ENCODE measurements at regions not wholly inside any gene's neighbourhood (a gene's known extent, or its start where the extent isn't known, plus 50 kb on each side); places are given as distances from the start of the nearest gene placed in this dataset.

DNA sequence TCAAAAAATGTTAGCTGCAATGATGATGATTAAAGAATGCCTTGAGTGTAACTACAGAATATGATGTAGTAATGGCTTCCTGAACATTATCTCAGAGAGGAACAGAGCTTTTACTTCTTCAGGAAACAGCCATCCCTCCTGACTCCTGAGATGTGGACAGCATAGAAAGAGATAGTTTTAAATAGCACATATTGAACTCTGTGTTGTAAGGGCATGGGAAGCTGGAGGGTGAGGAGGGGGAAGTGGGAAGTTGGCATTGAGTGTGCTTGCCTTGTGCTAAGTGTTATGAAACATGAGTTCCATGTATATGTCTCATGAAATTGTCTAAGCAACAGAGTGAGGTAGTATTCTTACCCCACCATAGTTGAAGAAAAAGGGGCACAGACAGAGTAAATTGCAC is 161.5 kb upstream of the SLC28A3 start:
- TF ChIP-seq, protein P1, sequence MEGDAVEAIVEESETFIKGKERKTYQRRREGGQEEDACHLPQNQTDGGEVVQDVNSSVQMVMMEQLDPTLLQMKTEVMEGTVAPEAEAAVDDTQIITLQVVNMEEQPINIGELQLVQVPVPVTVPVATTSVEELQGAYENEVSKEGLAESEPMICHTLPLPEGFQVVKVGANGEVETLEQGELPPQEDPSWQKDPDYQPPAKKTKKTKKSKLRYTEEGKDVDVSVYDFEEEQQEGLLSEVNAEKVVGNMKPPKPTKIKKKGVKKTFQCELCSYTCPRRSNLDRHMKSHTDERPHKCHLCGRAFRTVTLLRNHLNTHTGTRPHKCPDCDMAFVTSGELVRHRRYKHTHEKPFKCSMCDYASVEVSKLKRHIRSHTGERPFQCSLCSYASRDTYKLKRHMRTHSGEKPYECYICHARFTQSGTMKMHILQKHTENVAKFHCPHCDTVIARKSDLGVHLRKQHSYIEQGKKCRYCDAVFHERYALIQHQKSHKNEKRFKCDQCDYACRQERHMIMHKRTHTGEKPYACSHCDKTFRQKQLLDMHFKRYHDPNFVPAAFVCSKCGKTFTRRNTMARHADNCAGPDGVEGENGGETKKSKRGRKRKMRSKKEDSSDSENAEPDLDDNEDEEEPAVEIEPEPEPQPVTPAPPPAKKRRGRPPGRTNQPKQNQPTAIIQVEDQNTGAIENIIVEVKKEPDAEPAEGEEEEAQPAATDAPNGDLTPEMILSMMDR (IDR thresholded peaks at IDR 0.05): no peak
- no peak for TF ChIP-seq EP300 (IDR thresholded peaks at IDR 0.05)
- no peak for TF ChIP-seq POLR2AphosphoS5 (IDR thresholded peaks at IDR 0.05)
- no peak for TF ChIP-seq POLR2A (IDR thresholded peaks at IDR 0.05)

All from sigmoid colon (tissue), 4 donors.